Activated B cell treated with CpG ODN at 0.5 μM for 24 hours (primary cell): ENCODE measurements at regions not wholly inside any gene's neighbourhood (a gene's known extent, or its start where the extent isn't known, plus 50 kb on each side); places are given as distances from the start of the nearest gene placed in this dataset.

Experiments
- ATAC-seq: fragments of 200-7000 bp; cut with Tn5 transposase; one replicate; pipeline ENCODE4 v1.10.0; 2021; ENCODE audit warnings: low read depth, mild to moderate bottlenecking, moderate library complexity
- CTCF ChIA-PET: fragments of 350-600 bp; sonication (Branson Sonifier 250); formaldehyde crosslinking; loops from one replicate; lab custom pipeline; 2021; ENCODE audit warnings: antibody characterized with exemption; lab: Charles Lee
- POLR2A ChIA-PET: fragments of 350-600 bp; sonication (Branson Sonifier 250); formaldehyde crosslinking; loops from one replicate; lab custom pipeline; 2021; ENCODE audit warnings: antibody characterized with exemption; lab: Charles Lee
- DNase-seq: peaks from one replicate; pipeline ENCODE4 v3.0.0; 2022
- H3K27ac Mint-ChIP-seq: one replicate; pipeline ENCODE4 v1.8.0; 2020; ENCODE audit warnings: mixed read lengths
- H3K27me3 Mint-ChIP-seq: one replicate; pipeline ENCODE4 v1.8.0; 2021; ENCODE audit warnings: mixed read lengths
- H3K36me3 Mint-ChIP-seq: one replicate; pipeline ENCODE4 v1.8.0; 2021; ENCODE audit warnings: low read depth, mixed read lengths
- H3K4me1 Mint-ChIP-seq: one replicate; pipeline ENCODE4 v1.8.0; 2021; ENCODE audit warnings: mixed read lengths
- H3K4me3 Mint-ChIP-seq: one replicate; pipeline ENCODE4 v1.8.0; 2020; ENCODE audit warnings: mild to moderate bottlenecking, mixed read lengths
- H3K9me3 Mint-ChIP-seq: one replicate; pipeline ENCODE4 v1.8.0; 2020; ENCODE audit warnings: mixed read lengths
- intact Hi-C: fragments of 100-400 bp; cut with micrococcal nuclease; formaldehyde crosslinking; loops from one replicate; pipeline ENCODE4 v1.15.1; 2024
- TF ChIP-seq, protein P1 (sequence below): fragments of 200-600 bp; IDR thresholded peaks from one replicate; pipeline ENCODE4 v1.8.0; 2022; ENCODE audit warnings: antibody characterized with exemption, mild to moderate bottlenecking

DNA sequence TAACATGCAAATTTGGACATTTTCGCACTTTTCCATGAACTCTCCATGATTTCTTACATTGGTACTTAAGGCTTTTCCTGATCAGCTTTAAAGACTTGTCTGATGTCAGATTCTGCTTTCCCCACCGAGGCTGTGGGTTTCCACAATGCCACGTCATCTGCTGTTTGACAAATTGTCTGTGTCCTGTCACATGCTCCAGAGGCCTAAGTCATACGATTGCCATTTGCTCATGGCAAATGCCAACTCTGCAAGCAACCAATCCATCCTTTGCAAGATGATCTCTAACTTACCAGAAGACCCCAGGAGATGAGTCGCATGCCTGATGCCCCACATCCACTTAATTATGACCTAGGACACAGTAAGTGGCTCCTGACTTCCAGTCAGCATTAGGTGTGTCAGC is 556.5 kb downstream of the BMP2 start:
- ChIA-PET POLR2A (no interaction called here), CTCF (no interaction called here)
- ATAC-seq (no peak), DNase-seq (no peak)
- no peaks in the 10 kb centered on the region for H3K27me3 Mint-ChIP-seq
- no peaks in the 10 kb centered on the region for H3K4me1 Mint-ChIP-seq
- no peak overlapping the region for H3K27ac Mint-ChIP-seq
- TF ChIP-seq, protein P1, sequence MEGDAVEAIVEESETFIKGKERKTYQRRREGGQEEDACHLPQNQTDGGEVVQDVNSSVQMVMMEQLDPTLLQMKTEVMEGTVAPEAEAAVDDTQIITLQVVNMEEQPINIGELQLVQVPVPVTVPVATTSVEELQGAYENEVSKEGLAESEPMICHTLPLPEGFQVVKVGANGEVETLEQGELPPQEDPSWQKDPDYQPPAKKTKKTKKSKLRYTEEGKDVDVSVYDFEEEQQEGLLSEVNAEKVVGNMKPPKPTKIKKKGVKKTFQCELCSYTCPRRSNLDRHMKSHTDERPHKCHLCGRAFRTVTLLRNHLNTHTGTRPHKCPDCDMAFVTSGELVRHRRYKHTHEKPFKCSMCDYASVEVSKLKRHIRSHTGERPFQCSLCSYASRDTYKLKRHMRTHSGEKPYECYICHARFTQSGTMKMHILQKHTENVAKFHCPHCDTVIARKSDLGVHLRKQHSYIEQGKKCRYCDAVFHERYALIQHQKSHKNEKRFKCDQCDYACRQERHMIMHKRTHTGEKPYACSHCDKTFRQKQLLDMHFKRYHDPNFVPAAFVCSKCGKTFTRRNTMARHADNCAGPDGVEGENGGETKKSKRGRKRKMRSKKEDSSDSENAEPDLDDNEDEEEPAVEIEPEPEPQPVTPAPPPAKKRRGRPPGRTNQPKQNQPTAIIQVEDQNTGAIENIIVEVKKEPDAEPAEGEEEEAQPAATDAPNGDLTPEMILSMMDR, result no peak
- H3K36me3 Mint-ChIP-seq, result no peaks in the 10 kb centered on the region
- peaks cover 4% of the 10 kb centered on the region for H3K9me3 Mint-ChIP-seq
- intact Hi-C loops, result no loop called here
- no peak overlapping the region for H3K4me3 Mint-ChIP-seq

DNA sequence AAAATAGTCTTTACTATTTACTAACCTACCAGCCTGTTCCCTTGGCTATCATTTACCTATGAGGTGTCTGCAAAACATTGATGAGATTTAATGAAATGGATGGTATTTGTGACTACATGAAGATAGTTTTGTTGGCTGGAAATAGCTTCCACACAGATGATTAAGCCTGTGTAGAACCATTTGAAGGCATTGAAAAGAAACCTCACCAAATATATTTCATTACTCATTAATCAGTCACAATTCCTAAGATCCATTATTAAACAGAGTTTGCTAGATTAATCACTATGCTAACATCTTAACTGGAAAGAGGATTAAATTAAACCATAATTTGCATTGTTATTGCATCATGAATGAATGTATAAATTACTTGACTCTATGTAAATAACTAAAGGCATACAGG is 560.3 kb downstream of the BMP2 start:
- Mint-ChIP-seq H3K36me3 (no peaks in the 10 kb centered on the region), H3K9me3 (peaks cover 5% of the 10 kb centered on the region)

DNA sequence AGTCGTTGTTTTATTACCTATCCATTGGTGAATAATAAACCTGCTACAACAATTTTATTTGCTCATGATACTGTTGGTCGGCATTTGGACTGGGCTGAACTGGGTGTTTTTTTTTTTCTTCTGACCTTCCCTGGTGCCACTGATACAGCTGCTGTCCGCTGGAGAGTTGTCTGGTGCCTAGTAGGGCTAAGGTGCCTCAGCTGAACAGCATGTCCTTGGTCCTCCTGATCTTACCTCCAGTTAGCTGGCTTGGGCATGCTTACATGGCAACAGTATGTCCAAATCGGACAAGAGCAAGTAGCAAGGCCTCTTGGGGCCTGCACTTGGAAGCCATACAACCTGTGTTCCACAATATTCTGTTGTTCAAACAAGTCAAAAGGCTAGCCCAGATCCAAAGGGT is 563.4 kb downstream of the BMP2 start:
- H3K27ac Mint-ChIP-seq, result no peak overlapping the region
- TF ChIP-seq, protein P1, result no peak
- H3K27me3 Mint-ChIP-seq, result no peaks in the 10 kb centered on the region
- intact Hi-C loops, result no loop called here
- H3K4me1 Mint-ChIP-seq, result no peaks in the 10 kb centered on the region
- DNase-seq (no peak), ATAC-seq (no peak)
- CTCF ChIA-PET, result no interaction called here
- H3K9me3 Mint-ChIP-seq, result peaks cover 5% of the 10 kb centered on the region
- POLR2A ChIA-PET, result no interaction called here
- no peaks in the 10 kb centered on the region for H3K36me3 Mint-ChIP-seq
- no peak overlapping the region for H3K4me3 Mint-ChIP-seq

More for the DNA sequence above, 560.3 kb downstream of the BMP2 start:
- ChIA-PET CTCF (no interaction called here), POLR2A (no interaction called here)
- intact Hi-C loops, result no loop called here
- TF ChIP-seq, protein P1, result no peak
- DNase-seq, result no peak
- H3K27ac Mint-ChIP-seq, result no peak overlapping the region
- no peak overlapping the region for H3K4me3 Mint-ChIP-seq
- no peak for ATAC-seq
- H3K4me1 Mint-ChIP-seq, result no peaks in the 10 kb centered on the region
- H3K27me3 Mint-ChIP-seq, result no peaks in the 10 kb centered on the region

DNA sequence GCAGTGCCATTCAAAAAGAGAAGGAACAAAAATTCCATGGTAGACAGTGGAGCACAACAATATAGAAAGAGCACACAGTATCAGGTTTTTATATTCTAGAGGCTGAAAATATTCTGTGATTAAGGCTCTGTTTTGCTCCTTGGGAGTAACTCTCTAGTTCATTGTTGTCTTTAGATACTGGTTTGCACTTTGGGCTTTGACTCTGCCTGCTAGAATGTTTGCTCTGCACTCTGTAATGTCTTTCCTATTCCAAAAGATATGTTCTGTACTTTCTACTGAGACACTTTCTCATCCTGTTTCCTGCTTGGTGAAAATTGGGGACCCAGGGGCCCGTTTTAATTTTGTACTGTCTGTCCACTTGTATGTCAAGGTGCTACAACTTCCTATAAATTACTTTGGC is 564.7 kb downstream of the BMP2 start:
- no peak overlapping the region for H3K4me3 Mint-ChIP-seq
- H3K4me1 Mint-ChIP-seq, result no peaks in the 10 kb centered on the region
- no peaks in the 10 kb centered on the region for H3K36me3 Mint-ChIP-seq
- intact Hi-C loops, result no loop called here
- H3K27me3 Mint-ChIP-seq, result no peaks in the 10 kb centered on the region
- ATAC-seq (no peak), DNase-seq (no peak)
- POLR2A ChIA-PET, result no interaction called here
- CTCF ChIA-PET, result no interaction called here
- no peak overlapping the region for H3K27ac Mint-ChIP-seq
- H3K9me3 Mint-ChIP-seq, result peaks cover 3% of the 10 kb centered on the region
- TF ChIP-seq, protein P1, result no peak

DNA sequence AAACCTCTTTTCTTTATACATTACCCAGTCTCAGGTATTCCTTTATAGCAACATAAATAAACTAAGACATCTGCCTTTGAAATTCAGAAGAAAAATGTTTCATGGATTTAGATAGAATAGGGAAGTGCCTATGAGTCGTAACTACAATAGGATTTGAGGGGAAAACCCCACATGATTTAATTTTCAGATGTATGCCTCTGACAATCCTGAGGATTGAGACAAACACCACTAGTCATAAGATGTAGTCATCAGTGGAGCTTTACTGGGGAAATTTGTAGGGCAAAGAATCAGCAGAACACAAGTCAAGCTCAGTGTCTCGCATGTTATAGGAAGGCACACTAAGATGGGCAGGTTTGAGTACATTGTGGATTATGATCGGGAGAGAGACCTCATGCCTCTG is 566.4 kb downstream of the BMP2 start:
- Mint-ChIP-seq H3K4me3 (no peak overlapping the region), H3K4me1 (no peaks in the 10 kb centered on the region), H3K27me3 (no peaks in the 10 kb centered on the region), H3K36me3 (no peaks in the 10 kb centered on the region), H3K9me3 (peaks cover 3% of the 10 kb centered on the region), H3K27ac (no peak overlapping the region)
- intact Hi-C loops, result no loop called here
- TF ChIP-seq, protein P1, result no peak
- ChIA-PET CTCF (no interaction called here), POLR2A (no interaction called here)
- DNase-seq (no peak), ATAC-seq (no peak)
